ENCODE measurements at regions not wholly inside any gene's neighbourhood (a gene's known extent, or its start where the extent isn't known, plus 50 kb on each side); places are given as distances from the start of the nearest gene placed in this dataset.

GRCh38 chr11:97009613-97010012 is 619.8 kb downstream of the JRKL start:
- no peak for TF ChIP-seq HMG20A (CRISPR knock-in tag; conservative IDR thresholded peaks at IDR 0.05)
- TF ChIP-seq ZBTB43 (CRISPR knock-in tag; IDR thresholded peaks at IDR 0.05), result no peak
- no peak for TF ChIP-seq CREB1 (IDR thresholded peaks at IDR 0.05)
- TF ChIP-seq CREB1 (CRISPR knock-in tag; IDR thresholded peaks at IDR 0.05), result no peak
- no peak for TF ChIP-seq ZBTB17 (CRISPR knock-in tag; IDR thresholded peaks at IDR 0.05)
- no peak for TF ChIP-seq STAT5A (IDR thresholded peaks at IDR 0.05; ENCODE audit: borderline replicate concordance, low read length)
- TF ChIP-seq MNT (conservative IDR thresholded peaks at IDR 0.05), result no peak
- TF ChIP-seq PURB (CRISPR knock-in tag; IDR thresholded peaks at IDR 0.05; ENCODE audit: low read depth), result no peak
- no peak for TF ChIP-seq MYNN (IDR thresholded peaks at IDR 0.05)
- TF ChIP-seq MYNN (CRISPR knock-in tag; IDR thresholded peaks at IDR 0.05), result no peak
- no peak for TF ChIP-seq HMGXB4 (CRISPR knock-in tag; IDR thresholded peaks at IDR 0.05)
- no peak for TF ChIP-seq BCOR (IDR thresholded peaks at IDR 0.05)
- TF ChIP-seq DDX20 (tag; IDR thresholded peaks at IDR 0.05; ENCODE audit: low read depth), result no peak
- TF ChIP-seq, protein P1, sequence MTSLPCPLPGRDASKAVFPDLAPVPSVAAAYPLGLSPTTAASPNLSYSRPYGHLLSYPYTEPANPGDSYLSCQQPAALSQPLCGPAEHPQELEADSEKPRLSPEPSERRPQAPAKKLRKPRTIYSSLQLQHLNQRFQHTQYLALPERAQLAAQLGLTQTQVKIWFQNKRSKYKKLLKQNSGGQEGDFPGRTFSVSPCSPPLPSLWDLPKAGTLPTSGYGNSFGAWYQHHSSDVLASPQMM (CRISPR knock-in tag; IDR thresholded peaks at IDR 0.05), result no peak
- TF ChIP-seq MTA2 (IDR thresholded peaks at IDR 0.05; ENCODE audit: low read depth), result no peak
- H3K36me3 ChIP-seq (ENCODE audit: control insufficient read depth, insufficient read depth, low read length), result no peaks in the 10 kb centered on the region
- ATAC-seq (no peak), DNase-seq (ENCODE audit: extremely low read depth in 1 of 4, low spot score in 3 of 4) (no peak), FAIRE-seq (no peak)
- H3K79me2 ChIP-seq (ENCODE audit: control insufficient read depth, insufficient read depth, low read length), result no peaks in the 10 kb centered on the region
- no peak overlapping the region for H3K27ac ChIP-seq (ENCODE audit: extremely low read depth, low read depth, low read length)
- no peak overlapping the region for H3K9ac ChIP-seq (ENCODE audit: insufficient read depth in 1 of 2, low read depth in 2 of 2, low read length in 2 of 2)
- H2AFZ ChIP-seq (ENCODE audit: low read depth, low read length), result no peak overlapping the region
- no peaks in the 10 kb centered on the region for H4K20me1 ChIP-seq (replicated peaks; ENCODE audit: control insufficient read depth, insufficient read depth, low read length)
- ChIA-PET POLR2A (no interaction called here), CTCF (ENCODE audit: low intra/inter-chr PET ratio) (no interaction called here)
- no peaks in the 10 kb centered on the region for H3K9me3 ChIP-seq (replicated peaks; ENCODE audit: control insufficient read depth, insufficient read depth, low read depth, low read length)
- H3K4me2 ChIP-seq (ENCODE audit: insufficient read depth, low read length), result no peak overlapping the region
- H3K4me3 ChIP-seq, result no peak overlapping the region
- no TSS peak for BruUV-seq (replicated peaks)
- no peaks in the 10 kb centered on the region for H3K27me3 ChIP-seq (ENCODE audit: control insufficient read depth in 2 of 2, insufficient read depth in 2 of 2, low read length in 2 of 2)
- H3K9me1 ChIP-seq (ENCODE audit: control insufficient read depth, insufficient read depth, low read length), result no peaks in the 10 kb centered on the region
- no peaks in the 10 kb centered on the region for H3K4me1 ChIP-seq (replicated peaks in 1 of 2; ENCODE audit: control insufficient read depth in 2 of 2, insufficient read depth in 2 of 2, low read length in 2 of 2)
- in situ Hi-C loops (cut with MboI), result no loop called here
- 0% methylated on average over 1 of the region's 1 CpG for WGBS (ENCODE audit: insufficient coverage, low coverage, missing lambda C conversion rate)
- intact Hi-C loops (cut with micrococcal nuclease), result no loop called here

Data from K562 (cell line).